ENCODE measurements at regions not wholly inside any gene's neighbourhood (a gene's known extent, or its start where the extent isn't known, plus 50 kb on each side); places are given as distances from the start of the nearest gene placed in this dataset.
A peak's percentile ranks its signal among the peaks of the same experiment; 100 is the strongest.

DNA sequence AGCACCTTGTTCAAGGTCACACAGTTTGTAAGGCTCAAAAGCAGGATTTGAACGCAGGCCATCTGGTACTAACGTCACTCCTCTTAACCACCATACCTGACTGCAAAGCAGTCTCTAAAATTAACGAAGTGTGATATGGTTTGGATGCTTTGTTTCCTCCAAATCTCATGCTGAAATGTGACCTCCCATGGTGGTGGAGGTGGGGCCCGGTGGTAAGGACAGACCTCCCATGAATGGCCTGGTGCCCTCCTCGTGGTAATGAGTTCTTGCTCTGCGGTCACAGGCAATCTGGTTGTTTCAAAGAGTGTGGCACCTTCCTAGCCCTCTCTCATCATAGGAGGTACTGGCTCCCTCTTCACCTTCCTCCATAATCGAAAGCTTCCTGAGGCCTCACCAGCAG is 102.2 kb upstream of the BCL2L14 start (continued):
- TF ChIP-seq NFYB (CRISPR knock-in tag; conservative IDR thresholded peaks at IDR 0.05; ENCODE audit: low read depth) (no peak), FOXK1 (CRISPR knock-in tag; IDR thresholded peaks at IDR 0.05) (no peak), KAT7 (CRISPR knock-in tag; IDR thresholded peaks at IDR 0.05; ENCODE audit: borderline replicate concordance) (no peak), TP53 (CRISPR knock-in tag; IDR thresholded peaks at IDR 0.05) (no peak), ESRRA (CRISPR knock-in tag; IDR thresholded peaks at IDR 0.05; ENCODE audit: borderline replicate concordance) (no peak), TEAD4 (CRISPR knock-in tag; IDR thresholded peaks at IDR 0.05) (no peak), NFE2L1 (CRISPR knock-in tag; IDR thresholded peaks at IDR 0.05) (no peak)
- TF ChIP-seq, protein P1, sequence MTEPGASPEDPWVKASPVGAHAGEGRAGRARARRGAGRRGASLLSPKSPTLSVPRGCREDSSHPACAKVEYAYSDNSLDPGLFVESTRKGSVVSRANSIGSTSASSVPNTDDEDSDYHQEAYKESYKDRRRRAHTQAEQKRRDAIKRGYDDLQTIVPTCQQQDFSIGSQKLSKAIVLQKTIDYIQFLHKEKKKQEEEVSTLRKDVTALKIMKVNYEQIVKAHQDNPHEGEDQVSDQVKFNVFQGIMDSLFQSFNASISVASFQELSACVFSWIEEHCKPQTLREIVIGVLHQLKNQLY (CRISPR knock-in tag; IDR thresholded peaks at IDR 0.05), result no peak
- TF ChIP-seq, protein P2, sequence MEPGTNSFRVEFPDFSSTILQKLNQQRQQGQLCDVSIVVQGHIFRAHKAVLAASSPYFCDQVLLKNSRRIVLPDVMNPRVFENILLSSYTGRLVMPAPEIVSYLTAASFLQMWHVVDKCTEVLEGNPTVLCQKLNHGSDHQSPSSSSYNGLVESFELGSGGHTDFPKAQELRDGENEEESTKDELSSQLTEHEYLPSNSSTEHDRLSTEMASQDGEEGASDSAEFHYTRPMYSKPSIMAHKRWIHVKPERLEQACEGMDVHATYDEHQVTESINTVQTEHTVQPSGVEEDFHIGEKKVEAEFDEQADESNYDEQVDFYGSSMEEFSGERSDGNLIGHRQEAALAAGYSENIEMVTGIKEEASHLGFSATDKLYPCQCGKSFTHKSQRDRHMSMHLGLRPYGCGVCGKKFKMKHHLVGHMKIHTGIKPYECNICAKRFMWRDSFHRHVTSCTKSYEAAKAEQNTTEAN (CRISPR knock-in tag; IDR thresholded peaks at IDR 0.05), result no peak
- TF ChIP-seq, protein P3, sequence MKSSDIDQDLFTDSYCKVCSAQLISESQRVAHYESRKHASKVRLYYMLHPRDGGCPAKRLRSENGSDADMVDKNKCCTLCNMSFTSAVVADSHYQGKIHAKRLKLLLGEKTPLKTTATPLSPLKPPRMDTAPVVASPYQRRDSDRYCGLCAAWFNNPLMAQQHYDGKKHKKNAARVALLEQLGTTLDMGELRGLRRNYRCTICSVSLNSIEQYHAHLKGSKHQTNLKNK (CRISPR knock-in tag; IDR thresholded peaks at IDR 0.05), result no peak
- TF ChIP-seq, protein P4, sequence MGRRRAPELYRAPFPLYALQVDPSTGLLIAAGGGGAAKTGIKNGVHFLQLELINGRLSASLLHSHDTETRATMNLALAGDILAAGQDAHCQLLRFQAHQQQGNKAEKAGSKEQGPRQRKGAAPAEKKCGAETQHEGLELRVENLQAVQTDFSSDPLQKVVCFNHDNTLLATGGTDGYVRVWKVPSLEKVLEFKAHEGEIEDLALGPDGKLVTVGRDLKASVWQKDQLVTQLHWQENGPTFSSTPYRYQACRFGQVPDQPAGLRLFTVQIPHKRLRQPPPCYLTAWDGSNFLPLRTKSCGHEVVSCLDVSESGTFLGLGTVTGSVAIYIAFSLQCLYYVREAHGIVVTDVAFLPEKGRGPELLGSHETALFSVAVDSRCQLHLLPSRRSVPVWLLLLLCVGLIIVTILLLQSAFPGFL (CRISPR knock-in tag; IDR thresholded peaks at IDR 0.05; ENCODE audit: borderline replicate concordance), result no peak

DNA sequence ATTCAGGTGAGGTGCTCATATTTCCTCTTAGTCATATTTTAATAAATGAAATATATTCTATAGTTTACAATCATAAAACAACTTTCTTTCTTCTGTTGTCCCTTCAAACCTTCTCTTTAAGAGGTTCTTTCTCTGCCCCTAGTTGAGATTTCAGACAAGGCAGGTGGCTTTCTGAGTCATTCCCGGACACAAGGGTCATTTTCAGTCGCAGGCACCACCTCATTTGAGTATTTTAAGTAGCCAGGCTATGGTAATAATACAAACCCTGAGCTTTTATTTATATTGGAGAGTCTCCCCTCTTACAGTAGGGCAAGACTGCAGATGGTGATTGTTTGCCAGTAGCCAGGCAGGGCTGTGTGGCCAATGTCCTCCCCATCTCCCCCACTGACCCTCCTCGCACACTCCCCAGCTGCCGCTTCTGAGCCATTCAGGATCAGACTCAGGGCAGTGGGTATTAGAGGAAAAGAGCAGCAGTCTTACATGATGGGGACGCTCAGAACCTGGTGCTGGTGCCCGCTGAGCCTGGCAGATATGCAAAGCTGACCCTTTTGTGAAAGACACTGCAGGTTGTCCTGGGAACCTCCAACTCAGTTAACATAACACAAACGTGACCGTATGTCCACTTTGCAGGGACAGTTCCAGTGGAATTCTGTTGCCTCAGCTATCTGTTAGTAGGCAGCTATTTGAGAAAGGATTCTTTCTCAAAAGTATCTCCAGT is 101.1 kb upstream of the BCL2L14 start:
- ChIA-PET CTCF (interaction anchor here (1.3 kb wide), 1 partner anchor 388 kb away, joined by 3 read pairs; no protein-coding TSS in a partner anchor), POLR2A (interaction anchor here (1.1 kb wide), 1 partner anchor 215 kb away, joined by 3 read pairs; no protein-coding TSS in a partner anchor)
- H3K9me3 Mint-ChIP-seq, result 0 out of 2 replicates have a peak, but pooled peaks cover 4% of the 10 kb centered on the region
- H3K4me3 Mint-ChIP-seq, result no peak overlapping the region
- no peaks in the 10 kb centered on the region for H3K27me3 Mint-ChIP-seq (ENCODE audit: low read depth)
- peaks cover 28% of the 10 kb centered on the region for H3K4me1 Mint-ChIP-seq
- DNase-seq (ENCODE audit: low spot score) (no peak), ATAC-seq (peak; percentile 84)
- H3K36me3 Mint-ChIP-seq, result peaks cover 4% of the 10 kb centered on the region; the same call in 1 of the 2 replicates
- H3K27ac Mint-ChIP-seq, result no peak overlapping the region
- TF ChIP-seq EMX1 (CRISPR knock-in tag; IDR thresholded peaks at IDR 0.05) (no peak), ZNF671 (CRISPR knock-in tag; IDR thresholded peaks at IDR 0.05) (no peak), TEAD1 (CRISPR knock-in tag; IDR thresholded peaks at IDR 0.05) (0 out of 2 replicates have a peak, but pooled peaks have one; percentile 15)

DNA sequence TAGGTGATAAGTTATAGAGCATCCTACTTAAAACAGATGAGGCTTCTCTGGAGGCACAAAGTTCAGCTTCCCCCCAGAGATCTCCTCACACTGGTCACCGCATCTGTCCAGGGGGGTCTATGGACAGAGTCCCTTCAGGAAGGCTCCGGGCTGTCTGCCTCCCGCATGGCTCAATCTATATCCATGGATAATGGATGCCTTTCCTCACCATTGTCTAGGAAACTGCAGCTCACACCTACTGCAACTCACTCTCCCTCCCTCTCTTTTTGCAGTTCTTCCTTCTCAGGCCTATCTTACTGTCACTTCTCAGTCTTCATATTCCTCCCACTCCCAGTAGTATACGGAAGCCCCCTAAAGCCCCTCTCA is 100.6 kb upstream of the BCL2L14 start:
- CTCF ChIA-PET, result interaction anchor here (1.3 kb wide), 1 partner anchor 388 kb away, joined by 3 read pairs; no protein-coding TSS in a partner anchor
- Mint-ChIP-seq H3K9me3 (0 out of 2 replicates have a peak, but pooled peaks cover 4% of the 10 kb centered on the region), H3K4me3 (no peak overlapping the region), H3K27ac (peak overlapping the region; percentile 11; the same call in 1 of the 2 replicates), H3K36me3 (peaks cover 4% of the 10 kb centered on the region; the same call in 1 of the 2 replicates), H3K4me1 (peaks cover 28% of the 10 kb centered on the region), H3K27me3 (ENCODE audit: low read depth) (no peaks in the 10 kb centered on the region)
- ATAC-seq (peak; percentile 47), DNase-seq (ENCODE audit: low spot score) (no peak)
- TF ChIP-seq, protein P5, sequence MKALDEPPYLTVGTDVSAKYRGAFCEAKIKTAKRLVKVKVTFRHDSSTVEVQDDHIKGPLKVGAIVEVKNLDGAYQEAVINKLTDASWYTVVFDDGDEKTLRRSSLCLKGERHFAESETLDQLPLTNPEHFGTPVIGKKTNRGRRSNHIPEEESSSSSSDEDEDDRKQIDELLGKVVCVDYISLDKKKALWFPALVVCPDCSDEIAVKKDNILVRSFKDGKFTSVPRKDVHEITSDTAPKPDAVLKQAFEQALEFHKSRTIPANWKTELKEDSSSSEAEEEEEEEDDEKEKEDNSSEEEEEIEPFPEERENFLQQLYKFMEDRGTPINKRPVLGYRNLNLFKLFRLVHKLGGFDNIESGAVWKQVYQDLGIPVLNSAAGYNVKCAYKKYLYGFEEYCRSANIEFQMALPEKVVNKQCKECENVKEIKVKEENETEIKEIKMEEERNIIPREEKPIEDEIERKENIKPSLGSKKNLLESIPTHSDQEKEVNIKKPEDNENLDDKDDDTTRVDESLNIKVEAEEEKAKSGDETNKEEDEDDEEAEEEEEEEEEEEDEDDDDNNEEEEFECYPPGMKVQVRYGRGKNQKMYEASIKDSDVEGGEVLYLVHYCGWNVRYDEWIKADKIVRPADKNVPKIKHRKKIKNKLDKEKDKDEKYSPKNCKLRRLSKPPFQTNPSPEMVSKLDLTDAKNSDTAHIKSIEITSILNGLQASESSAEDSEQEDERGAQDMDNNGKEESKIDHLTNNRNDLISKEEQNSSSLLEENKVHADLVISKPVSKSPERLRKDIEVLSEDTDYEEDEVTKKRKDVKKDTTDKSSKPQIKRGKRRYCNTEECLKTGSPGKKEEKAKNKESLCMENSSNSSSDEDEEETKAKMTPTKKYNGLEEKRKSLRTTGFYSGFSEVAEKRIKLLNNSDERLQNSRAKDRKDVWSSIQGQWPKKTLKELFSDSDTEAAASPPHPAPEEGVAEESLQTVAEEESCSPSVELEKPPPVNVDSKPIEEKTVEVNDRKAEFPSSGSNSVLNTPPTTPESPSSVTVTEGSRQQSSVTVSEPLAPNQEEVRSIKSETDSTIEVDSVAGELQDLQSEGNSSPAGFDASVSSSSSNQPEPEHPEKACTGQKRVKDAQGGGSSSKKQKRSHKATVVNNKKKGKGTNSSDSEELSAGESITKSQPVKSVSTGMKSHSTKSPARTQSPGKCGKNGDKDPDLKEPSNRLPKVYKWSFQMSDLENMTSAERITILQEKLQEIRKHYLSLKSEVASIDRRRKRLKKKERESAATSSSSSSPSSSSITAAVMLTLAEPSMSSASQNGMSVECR (CRISPR knock-in tag; IDR thresholded peaks at IDR 0.05; ENCODE audit: borderline replicate concordance), result no peak
- no peak for TF ChIP-seq KAT7 (CRISPR knock-in tag; IDR thresholded peaks at IDR 0.05; ENCODE audit: borderline replicate concordance)
- TF ChIP-seq, protein P6, sequence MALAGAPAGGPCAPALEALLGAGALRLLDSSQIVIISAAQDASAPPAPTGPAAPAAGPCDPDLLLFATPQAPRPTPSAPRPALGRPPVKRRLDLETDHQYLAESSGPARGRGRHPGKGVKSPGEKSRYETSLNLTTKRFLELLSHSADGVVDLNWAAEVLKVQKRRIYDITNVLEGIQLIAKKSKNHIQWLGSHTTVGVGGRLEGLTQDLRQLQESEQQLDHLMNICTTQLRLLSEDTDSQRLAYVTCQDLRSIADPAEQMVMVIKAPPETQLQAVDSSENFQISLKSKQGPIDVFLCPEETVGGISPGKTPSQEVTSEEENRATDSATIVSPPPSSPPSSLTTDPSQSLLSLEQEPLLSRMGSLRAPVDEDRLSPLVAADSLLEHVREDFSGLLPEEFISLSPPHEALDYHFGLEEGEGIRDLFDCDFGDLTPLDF (CRISPR knock-in tag; IDR thresholded peaks at IDR 0.05), result no peak
- POLR2A ChIA-PET, result interaction anchor here (1.1 kb wide), 1 partner anchor 216 kb away, joined by 3 read pairs; no protein-coding TSS in a partner anchor

All from WTC11 (cell line).